RWPE2 (cell line): ENCODE measurements at regions not wholly inside any gene's neighbourhood (a gene's known extent, or its start where the extent isn't known, plus 50 kb on each side); places are given as distances from the start of the nearest gene placed in this dataset.

Experiments
- ATAC-seq: fragments of 200-7000 bp; cut with Tn5 transposase; 3 replicates; pipeline ENCODE4 v1.9.1; 2021; ENCODE audit warnings: low read depth
- DNase-seq: peaks from one replicate; pipeline ENCODE4 v3.0.0-alpha.2; 2020; ENCODE audit warnings: low spot score
- H3K27ac ChIP-seq: fragments of 450-650 bp; 2 replicates; pipeline ENCODE4 v1.5.1; 2017; ENCODE audit warnings: mild to moderate bottlenecking; ENCODE audit not compliant: poor library complexity, severe bottlenecking
- H3K27me3 ChIP-seq: fragments of 250-450 bp; sonication (Bioruptor Pico); 2 replicates; pipeline ENCODE4 v1.5.1; 2021; ENCODE audit warnings: mild to moderate bottlenecking, moderate library complexity; ENCODE audit not compliant: insufficient read depth, poor library complexity, severe bottlenecking
- H3K36me3 ChIP-seq: fragments of 250-450 bp; sonication (Bioruptor Pico); 2 replicates; pipeline ENCODE4 v1.5.1; 2020; ENCODE audit warnings: low read depth, mild to moderate bottlenecking, moderate library complexity
- H3K4me1 ChIP-seq: fragments of 250-450 bp; sonication (Bioruptor Pico); 2 replicates; pipeline ENCODE4 v1.5.1; 2021; ENCODE audit warnings: mild to moderate bottlenecking, moderate library complexity; ENCODE audit not compliant: insufficient read depth, poor library complexity, severe bottlenecking
- H3K4me3 ChIP-seq: fragments of 250-450 bp; sonication (Bioruptor Pico); 2 replicates; pipeline ENCODE4 v1.5.1; 2021; ENCODE audit warnings: mild to moderate bottlenecking, moderate library complexity; ENCODE audit not compliant: severe bottlenecking
- H3K9me3 ChIP-seq: fragments of 250-450 bp; sonication (Bioruptor Pico); 2 replicates; pipeline ENCODE4 v1.5.1; 2021; ENCODE audit warnings: mild to moderate bottlenecking, moderate library complexity; ENCODE audit not compliant: severe bottlenecking
- CTCF ChIP-seq: fragments of 450-650 bp; IDR thresholded peaks from one replicate; pipeline ENCODE4 v1.5.1; 2017; ENCODE audit warnings: mild to moderate bottlenecking, moderate library complexity; ENCODE audit not compliant: poor library complexity, severe bottlenecking

GRCh38 chr1:3963554-3963953 lies 63.5 kb upstream of the C1orf174 start:
- TF ChIP-seq CTCF = no peak
- no peaks in the 10 kb centered on the region for H3K4me1 ChIP-seq
- no peaks in the 10 kb centered on the region for H3K27me3 ChIP-seq
- H3K36me3 ChIP-seq = no peaks in the 10 kb centered on the region
- H3K27ac ChIP-seq = no peak overlapping the region
- ATAC-seq (no peak), DNase-seq (no peak)
- H3K9me3 ChIP-seq = no peaks in the 10 kb centered on the region
- H3K4me3 ChIP-seq = no peak overlapping the region

- no peak for TF ChIP-seq CTCF
- no peak for ATAC-seq
These were observed 65.6 kb upstream of the C1orf174 start for GRCh38 chr1:3965693-3966092.

GRCh38 chr1:3968851-3969250 lies 68.8 kb upstream of the C1orf174 start:
- no peaks in the 10 kb centered on the region for H3K36me3 ChIP-seq
- no peak overlapping the region for H3K4me3 ChIP-seq
- no peak for DNase-seq
- H3K27ac ChIP-seq = no peak overlapping the region
- TF ChIP-seq CTCF = no peak
- no peak for ATAC-seq
- H3K4me1 ChIP-seq = no peaks in the 10 kb centered on the region
- H3K9me3 ChIP-seq = no peaks in the 10 kb centered on the region
- H3K27me3 ChIP-seq = no peaks in the 10 kb centered on the region

More at GRCh38 chr1:3965693-3966092, 65.6 kb upstream of the C1orf174 start:
- no peak overlapping the region for H3K4me3 ChIP-seq
- no peaks in the 10 kb centered on the region for H3K36me3 ChIP-seq
- no peaks in the 10 kb centered on the region for H3K27me3 ChIP-seq
- DNase-seq = no peak
- no peaks in the 10 kb centered on the region for H3K9me3 ChIP-seq
- no peak overlapping the region for H3K27ac ChIP-seq
- H3K4me1 ChIP-seq = no peaks in the 10 kb centered on the region

- Histone ChIP-seq H3K4me3 (no peak overlapping the region), H3K36me3 (no peaks in the 10 kb centered on the region), H3K27me3 (no peaks in the 10 kb centered on the region), H3K9me3 (no peaks in the 10 kb centered on the region), H3K4me1 (no peaks in the 10 kb centered on the region), H3K27ac (no peak overlapping the region)
- TF ChIP-seq CTCF = no peak
- ATAC-seq (no peak), DNase-seq (no peak)
These were observed 71.9 kb upstream of the C1orf174 start for GRCh38 chr1:3971981-3972380.

- ATAC-seq = no peak
- no peak for TF ChIP-seq CTCF
- Histone ChIP-seq H3K27me3 (no peaks in the 10 kb centered on the region), H3K9me3 (no peaks in the 10 kb centered on the region), H3K4me1 (no peaks in the 10 kb centered on the region), H3K4me3 (no peak overlapping the region), H3K27ac (no peak overlapping the region), H3K36me3 (no peaks in the 10 kb centered on the region)
- DNase-seq = no peak
These were observed 76.0 kb upstream of the C1orf174 start for GRCh38 chr1:3975903-3976630.
